ENCODE measurements at regions not wholly inside any gene's neighbourhood (a gene's known extent, or its start where the extent isn't known, plus 50 kb on each side); places are given as distances from the start of the nearest gene placed in this dataset.
"Not testable (repeated sequence)": the region's sequence is repeated elsewhere in the genome, so short reads cannot be mapped to it uniquely, and the experiment has no call there.

DNA sequence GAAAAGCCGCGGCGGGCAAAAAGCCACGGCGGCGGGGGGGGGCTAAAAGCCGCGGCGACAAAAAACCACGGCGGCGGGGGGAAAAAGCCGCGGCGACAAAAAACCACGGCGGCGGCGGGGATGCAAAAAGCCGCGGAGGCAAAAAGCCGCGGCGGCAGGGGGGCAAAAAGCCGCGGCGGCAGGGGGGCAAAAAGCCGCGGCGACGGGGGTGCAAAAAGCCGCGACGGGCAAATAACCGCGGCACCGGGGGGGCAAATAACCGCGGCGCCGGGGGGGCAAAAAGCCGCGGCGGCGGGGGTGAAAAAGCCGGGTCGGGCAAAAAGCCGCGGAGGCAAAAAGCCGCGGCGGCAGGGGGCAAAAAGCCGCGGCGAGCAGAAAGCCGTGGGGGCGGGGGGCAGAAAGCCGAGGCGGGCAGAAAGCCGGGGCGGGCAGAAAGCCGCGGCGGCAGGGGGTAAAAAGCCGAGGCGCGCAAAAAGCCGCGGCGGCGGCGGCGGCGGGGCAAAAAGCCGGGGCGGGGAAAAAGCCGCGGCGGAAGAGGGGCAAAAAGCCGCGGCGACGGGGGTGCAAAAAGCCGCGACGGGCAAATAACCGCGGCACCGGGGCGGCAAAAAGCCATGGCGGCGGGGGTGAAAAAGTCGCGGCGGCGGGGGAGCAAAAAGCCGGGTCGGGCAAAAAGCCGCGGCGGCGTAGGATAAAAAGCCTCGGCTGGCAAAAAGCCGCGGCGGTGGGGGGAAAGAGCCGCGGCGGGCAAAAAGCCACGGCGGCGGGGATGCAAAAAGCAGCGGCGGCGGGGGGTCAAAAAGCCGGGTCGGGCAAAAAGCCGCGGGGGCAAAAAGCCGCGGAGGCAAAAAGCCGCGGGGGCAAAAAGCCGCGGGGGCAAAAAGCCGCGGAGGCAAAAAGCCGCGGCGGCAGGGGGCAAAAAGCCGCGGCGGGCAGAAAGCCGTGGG is 1632.4 kb downstream of the RPIA start:
- DNase-seq (ENCODE audit: insufficient read length, low spot score); FAIRE-seq: not testable (repeated sequence)

- FAIRE-seq; DNase-seq (ENCODE audit: insufficient read length, low spot score): not testable (repeated sequence)
Measured at GRCh38 chr2:90324672-90325071, 1633.2 kb downstream of the RPIA start.

DNA sequence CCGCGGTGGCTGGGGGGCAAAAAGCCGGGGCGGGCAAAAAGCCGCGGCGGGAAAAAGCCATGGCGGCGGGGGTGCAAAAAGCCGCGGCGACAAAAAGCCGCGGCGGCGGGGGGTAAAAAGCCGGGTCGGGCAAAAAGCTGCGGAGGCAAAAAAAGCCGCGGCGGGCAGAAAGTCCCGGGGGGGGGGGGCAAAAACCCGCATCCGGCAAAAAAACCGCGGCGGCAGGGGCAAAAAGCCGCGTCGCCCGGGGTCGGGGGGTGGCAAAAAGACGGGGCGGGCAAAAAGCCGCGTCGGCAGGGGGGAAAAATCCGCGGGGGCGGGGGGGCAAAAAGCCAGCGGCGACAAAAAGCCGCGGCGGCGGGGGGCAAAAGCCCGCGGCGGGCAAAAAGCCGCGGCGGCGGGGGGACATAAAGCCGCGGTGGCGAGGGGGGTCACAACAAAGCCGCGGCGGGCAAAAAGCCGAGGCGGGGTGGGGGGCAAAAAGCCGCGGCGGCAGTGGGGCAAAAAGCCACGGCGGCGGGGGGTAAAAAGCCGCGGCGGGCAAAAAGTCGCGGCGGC is 1634.4 kb downstream of the RPIA start:
- not testable (repeated sequence) for FAIRE-seq; DNase-seq (ENCODE audit: insufficient read length, low spot score)

- FAIRE-seq; DNase-seq (ENCODE audit: insufficient read length, low spot score): not testable (repeated sequence)
Measured at GRCh38 chr2:90355546-90355945, 1664.1 kb downstream of the RPIA start.

DNA sequence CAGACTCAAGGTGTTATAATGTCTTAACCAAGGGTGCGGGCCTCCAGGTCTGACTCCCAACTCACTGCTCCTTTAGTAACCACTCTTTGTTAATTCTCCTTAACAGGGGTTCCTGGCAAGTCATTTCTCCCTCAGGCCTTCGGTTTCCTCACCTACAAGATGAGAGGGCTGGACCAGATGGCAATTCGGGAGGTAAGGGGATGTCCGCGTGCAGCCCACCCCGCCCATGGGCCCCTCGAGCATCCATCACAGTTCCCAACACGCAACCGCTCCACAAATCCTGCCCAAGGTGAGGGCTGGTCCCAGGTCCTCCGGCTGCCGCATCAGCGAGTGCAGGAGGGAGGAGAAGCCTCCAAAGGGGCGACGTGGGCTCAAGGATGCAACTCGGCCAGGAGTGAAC is 1667.9 kb downstream of the RPIA start:
- not testable (repeated sequence) for FAIRE-seq; DNase-seq (ENCODE audit: insufficient read length, low spot score)

DNA sequence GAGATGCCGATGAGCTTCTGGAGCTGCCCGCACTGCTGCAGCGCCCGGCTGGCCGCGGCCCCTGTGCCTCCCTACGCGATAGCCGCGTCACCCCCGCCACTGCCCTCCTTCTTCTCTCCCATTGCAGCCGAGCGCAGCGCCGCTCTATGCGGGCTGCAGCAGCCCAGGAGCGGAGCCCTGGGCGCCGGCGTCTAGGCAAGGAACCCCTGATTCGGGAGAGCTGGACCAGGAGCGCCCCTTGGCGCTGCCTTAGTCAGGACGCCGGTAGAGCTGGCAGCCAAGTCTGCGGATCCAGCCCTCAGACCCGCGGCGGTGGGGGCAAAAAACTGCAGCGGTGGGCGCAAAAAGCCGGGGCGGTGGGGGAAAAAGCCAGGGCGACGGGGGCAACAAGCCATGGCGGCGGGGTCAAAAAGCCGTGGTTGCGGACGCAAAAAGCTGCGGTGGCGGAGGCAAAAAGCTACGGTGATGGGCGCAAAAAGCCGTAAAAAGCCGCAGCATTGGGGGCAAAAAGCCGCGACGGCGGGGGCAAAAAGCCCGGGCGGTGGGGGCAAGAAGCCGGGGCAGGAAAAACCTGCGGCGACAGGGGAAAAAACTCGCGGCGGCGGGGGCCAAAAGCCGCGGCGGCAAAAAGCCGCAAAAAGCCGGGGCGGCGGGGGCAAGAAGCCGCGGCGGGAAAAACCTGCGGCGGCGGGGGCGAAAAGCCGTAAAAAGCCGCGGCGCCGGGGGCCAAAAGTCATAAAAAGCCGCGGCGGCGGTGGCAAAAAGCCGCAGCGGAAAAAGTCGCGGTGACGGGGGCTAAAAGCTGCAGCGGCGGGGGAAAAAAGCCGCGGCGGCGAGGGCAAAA is 1668.6 kb downstream of the RPIA start:
- not testable (repeated sequence) for FAIRE-seq

DNA sequence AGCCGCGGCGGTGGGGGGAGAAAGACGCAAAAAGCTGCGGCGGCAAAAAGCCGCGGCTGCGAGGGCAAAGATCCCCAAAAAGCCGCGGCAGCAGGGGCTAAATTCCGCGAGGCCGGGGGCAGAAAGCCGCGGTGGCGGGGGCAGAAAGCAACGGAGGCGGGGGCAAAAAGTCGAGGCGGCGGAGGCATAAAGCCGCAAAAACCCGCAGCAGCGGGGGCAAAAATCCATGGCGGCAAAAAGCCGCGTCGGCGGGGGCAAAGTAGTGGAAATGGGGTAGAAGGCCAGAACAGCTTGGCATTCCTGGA is 1669.2 kb downstream of the RPIA start:
- FAIRE-seq, result not testable (repeated sequence)

More for the DNA sequence above, 1668.6 kb downstream of the RPIA start:
- DNase-seq (ENCODE audit: insufficient read length, low spot score), result not testable (repeated sequence)

More for the DNA sequence above, 1669.2 kb downstream of the RPIA start:
- DNase-seq (ENCODE audit: insufficient read length, low spot score), result not testable (repeated sequence)
